ENCODE measurements at regions not wholly inside any gene's neighbourhood (a gene's known extent, or its start where the extent isn't known, plus 50 kb on each side); places are given as distances from the start of the nearest gene placed in this dataset.

GRCh38 chr9:99445920-99446319 is 223.8 kb downstream of the SEC61B start:
- Mint-ChIP-seq H3K9me3 (peaks cover 3% of the 10 kb centered on the region), H3K36me3 (ENCODE audit: low read depth) (no peaks in the 10 kb centered on the region), H3K27ac (no peak overlapping the region), H3K27me3 (ENCODE audit: low read depth, poor library complexity) (peaks cover 6% of the 10 kb centered on the region), H3K4me1 (no peaks in the 10 kb centered on the region), H3K4me3 (no peak overlapping the region)
- no peak for TF ChIP-seq CTCF (IDR thresholded peaks at IDR 0.05)
- DNase-seq: no peak

DNA sequence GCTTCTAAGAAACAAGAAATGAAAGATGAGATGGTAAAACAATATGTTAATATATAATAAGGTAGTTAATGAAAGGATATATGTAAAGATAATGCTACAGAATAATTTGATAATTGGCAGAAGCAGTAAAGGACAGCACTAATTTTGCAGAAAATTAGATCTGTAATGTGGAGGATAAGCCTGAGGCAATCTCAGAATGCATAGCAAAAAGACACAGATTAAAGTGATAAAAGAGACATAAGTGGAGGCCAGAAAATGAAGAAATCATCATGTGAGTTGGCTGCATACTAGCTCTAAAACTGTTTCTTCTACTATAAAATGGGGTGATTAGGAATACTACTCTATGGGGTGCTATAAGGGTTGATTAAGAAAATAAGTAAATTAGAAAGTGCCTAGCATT is 225.9 kb downstream of the SEC61B start:
- no peak overlapping the region for H3K27ac Mint-ChIP-seq
- H3K27me3 Mint-ChIP-seq (ENCODE audit: low read depth, poor library complexity): peaks cover 6% of the 10 kb centered on the region
- DNase-seq: no peak
- H3K4me1 Mint-ChIP-seq: no peaks in the 10 kb centered on the region
- no peak for TF ChIP-seq CTCF (IDR thresholded peaks at IDR 0.05)
- no peaks in the 10 kb centered on the region for H3K36me3 Mint-ChIP-seq (ENCODE audit: low read depth)
- no peaks in the 10 kb centered on the region for H3K9me3 Mint-ChIP-seq
- H3K4me3 Mint-ChIP-seq: no peak overlapping the region

DNA sequence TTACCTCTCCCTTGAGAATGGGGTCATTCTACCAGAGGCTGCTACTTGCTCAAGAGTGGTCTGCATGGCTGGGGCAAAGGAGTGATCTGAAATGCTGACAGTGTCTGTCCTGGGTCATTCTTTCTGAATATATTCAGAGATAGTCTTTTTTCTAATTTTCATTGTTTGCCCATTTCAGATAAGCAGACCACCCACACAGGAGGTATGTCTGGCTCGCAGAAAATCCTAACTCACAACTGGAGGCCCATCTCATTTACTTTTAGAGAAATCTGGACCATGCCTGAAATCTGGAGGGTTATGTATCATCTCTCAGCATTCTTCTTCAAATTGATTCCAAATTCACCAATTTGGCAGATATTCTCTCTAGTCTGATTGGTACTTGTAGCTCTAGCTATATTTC is 227.6 kb downstream of the SEC61B start:
- no peaks in the 10 kb centered on the region for H3K4me1 Mint-ChIP-seq
- no peaks in the 10 kb centered on the region for H3K36me3 Mint-ChIP-seq (ENCODE audit: low read depth)
- H3K27me3 Mint-ChIP-seq (ENCODE audit: low read depth, poor library complexity): peaks cover 3% of the 10 kb centered on the region
- no peak for DNase-seq
- no peak overlapping the region for H3K27ac Mint-ChIP-seq
- H3K4me3 Mint-ChIP-seq: no peak overlapping the region
- no peak for TF ChIP-seq CTCF (IDR thresholded peaks at IDR 0.05)
- no peaks in the 10 kb centered on the region for H3K9me3 Mint-ChIP-seq

DNA sequence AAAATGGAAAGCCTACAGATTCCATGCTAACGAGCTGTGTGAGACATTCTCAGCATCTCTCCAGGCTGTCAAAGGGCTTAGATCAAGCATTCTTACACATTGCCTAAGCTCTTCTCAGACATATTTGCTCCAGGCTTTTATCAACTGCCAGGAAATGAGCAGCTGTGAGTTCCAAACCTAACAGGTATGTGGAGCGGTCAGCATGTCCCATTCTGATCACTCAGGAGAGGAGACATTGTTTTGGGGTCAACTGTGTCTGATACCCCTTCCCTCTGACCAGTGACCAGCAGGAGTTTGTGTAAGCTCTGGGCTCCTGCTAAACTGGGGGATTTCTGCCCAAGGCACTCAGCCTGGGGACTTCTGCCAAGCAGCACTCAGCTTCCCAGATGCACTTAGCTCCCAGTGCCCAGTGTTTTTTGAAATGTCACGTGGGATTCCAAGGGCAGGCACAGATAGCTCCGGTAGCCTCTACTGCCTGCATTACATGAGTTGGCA is 229.1 kb downstream of the SEC61B start:
- Mint-ChIP-seq H3K4me1 (no peaks in the 10 kb centered on the region), H3K36me3 (ENCODE audit: low read depth) (no peaks in the 10 kb centered on the region), H3K27me3 (ENCODE audit: low read depth, poor library complexity) (peaks cover under 1% of the 10 kb centered on the region), H3K27ac (no peak overlapping the region), H3K4me3 (no peak overlapping the region), H3K9me3 (no peaks in the 10 kb centered on the region)
- TF ChIP-seq CTCF (IDR thresholded peaks at IDR 0.05): no peak
- no peak for DNase-seq

GRCh38 chr9:99457406-99457805 is 235.3 kb downstream of the SEC61B start:
- no peaks in the 10 kb centered on the region for H3K36me3 Mint-ChIP-seq (ENCODE audit: low read depth)
- no peak for TF ChIP-seq CTCF (IDR thresholded peaks at IDR 0.05)
- H3K9me3 Mint-ChIP-seq: no peaks in the 10 kb centered on the region
- no peaks in the 10 kb centered on the region for H3K4me1 Mint-ChIP-seq
- DNase-seq: no peak
- H3K27me3 Mint-ChIP-seq (ENCODE audit: low read depth, poor library complexity): peaks cover 6% of the 10 kb centered on the region
- no peak overlapping the region for H3K27ac Mint-ChIP-seq
- H3K4me3 Mint-ChIP-seq: no peak overlapping the region

DNA sequence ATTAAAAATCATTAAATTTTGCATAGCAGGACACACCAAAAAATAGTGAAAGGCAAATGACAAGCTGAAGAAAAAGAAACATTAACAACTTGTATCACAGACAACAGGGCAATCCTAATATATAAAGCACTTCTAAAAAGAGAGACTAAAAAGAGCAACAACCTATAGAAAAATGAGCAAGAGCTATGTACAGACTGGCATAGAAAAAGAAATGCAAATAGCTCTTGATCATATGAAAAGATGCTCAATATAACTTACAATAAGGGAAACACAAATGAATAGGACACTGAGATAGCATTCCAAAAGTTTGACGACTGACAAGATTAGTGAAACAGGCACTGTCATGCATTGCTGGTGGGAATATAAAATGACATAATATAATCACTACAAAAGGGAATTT is 235.9 kb downstream of the SEC61B start:
- Mint-ChIP-seq H3K4me1 (no peaks in the 10 kb centered on the region), H3K9me3 (no peaks in the 10 kb centered on the region), H3K27ac (no peak overlapping the region), H3K4me3 (no peak overlapping the region), H3K27me3 (ENCODE audit: low read depth, poor library complexity) (peaks cover 6% of the 10 kb centered on the region), H3K36me3 (ENCODE audit: low read depth) (no peaks in the 10 kb centered on the region)
- no peak for TF ChIP-seq CTCF (IDR thresholded peaks at IDR 0.05)
- DNase-seq: no peak

Data from nephron progenitor cell (in vitro differentiated cells).